Loucy (cell line): ENCODE measurements at regions not wholly inside any gene's neighbourhood (a gene's known extent, or its start where the extent isn't known, plus 50 kb on each side); places are given as distances from the start of the nearest gene placed in this dataset.

Experiments used
- EZH2phosphoT487 ChIP-seq: fragments of 200-600 bp; IDR thresholded peaks from 2 replicates; pipeline ENCODE4 v1.6.1; 2018; ENCODE audit warnings: antibody characterized with exemption, mild to moderate bottlenecking, moderate library complexity, borderline replicate concordance
- TF ChIP-seq, protein P1 (sequence below): fragments of 200-600 bp; sonication (generic); conservative IDR thresholded peaks from 2 replicates; pipeline ENCODE4 v1.5.1; 2014; ENCODE audit warnings: mild to moderate bottlenecking, antibody characterized with exemption, low read length

DNA sequence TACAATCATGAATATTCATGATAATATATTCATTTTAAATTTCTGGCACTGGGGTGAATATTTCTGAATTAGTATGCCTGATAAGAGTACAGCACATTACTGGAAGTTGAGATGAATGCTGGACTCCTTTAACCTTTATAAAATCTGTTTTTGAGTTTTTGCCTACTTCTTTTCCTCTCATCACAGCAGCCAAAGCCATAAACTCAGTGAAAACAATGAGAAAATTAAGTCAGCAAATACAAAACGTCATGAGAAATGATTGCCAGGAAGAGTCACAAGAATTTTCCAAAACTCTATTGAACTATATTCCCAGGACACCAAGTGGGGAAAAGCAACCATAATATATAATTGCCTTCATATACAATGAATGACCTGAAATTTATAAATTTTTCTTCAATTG, 837.6 kb downstream of the TBC1D32 start:
- TF ChIP-seq, protein P1, sequence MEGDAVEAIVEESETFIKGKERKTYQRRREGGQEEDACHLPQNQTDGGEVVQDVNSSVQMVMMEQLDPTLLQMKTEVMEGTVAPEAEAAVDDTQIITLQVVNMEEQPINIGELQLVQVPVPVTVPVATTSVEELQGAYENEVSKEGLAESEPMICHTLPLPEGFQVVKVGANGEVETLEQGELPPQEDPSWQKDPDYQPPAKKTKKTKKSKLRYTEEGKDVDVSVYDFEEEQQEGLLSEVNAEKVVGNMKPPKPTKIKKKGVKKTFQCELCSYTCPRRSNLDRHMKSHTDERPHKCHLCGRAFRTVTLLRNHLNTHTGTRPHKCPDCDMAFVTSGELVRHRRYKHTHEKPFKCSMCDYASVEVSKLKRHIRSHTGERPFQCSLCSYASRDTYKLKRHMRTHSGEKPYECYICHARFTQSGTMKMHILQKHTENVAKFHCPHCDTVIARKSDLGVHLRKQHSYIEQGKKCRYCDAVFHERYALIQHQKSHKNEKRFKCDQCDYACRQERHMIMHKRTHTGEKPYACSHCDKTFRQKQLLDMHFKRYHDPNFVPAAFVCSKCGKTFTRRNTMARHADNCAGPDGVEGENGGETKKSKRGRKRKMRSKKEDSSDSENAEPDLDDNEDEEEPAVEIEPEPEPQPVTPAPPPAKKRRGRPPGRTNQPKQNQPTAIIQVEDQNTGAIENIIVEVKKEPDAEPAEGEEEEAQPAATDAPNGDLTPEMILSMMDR = no peak
- TF ChIP-seq EZH2phosphoT487 = no peak
